ENCODE measurements at regions not wholly inside any gene's neighbourhood (a gene's known extent, or its start where the extent isn't known, plus 50 kb on each side); places are given as distances from the start of the nearest gene placed in this dataset.

DNA sequence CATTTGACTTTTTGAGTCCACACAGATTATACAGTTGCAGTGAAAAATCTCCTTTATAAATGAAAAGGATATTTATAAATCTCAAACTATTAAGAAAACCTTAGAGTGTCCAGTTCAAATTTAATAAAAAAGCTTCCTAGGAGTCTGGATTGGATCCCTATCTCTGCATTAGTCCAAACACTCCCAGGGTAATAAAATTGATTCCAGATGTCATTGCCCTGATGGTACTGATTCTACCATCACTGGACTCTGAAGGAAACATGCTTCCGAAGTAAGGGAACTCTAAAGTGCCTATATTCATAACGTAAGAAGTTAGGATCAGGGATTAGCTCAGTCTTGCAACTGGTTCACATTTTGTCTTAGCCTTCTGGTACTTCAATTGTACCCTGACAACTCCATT, 1325.1 kb upstream of the MAP3K7 start:
- POLR2A ChIA-PET (ENCODE audit: low non-redundant PET): no interaction called here

GRCh38 chr6:91904586-91905164, 1317.8 kb upstream of the MAP3K7 start:
- BruUV-seq (replicated peaks): no TSS peak

More for the DNA sequence above, 1325.1 kb upstream of the MAP3K7 start:
- no peak for TF ChIP-seq EZH2 (IDR thresholded peaks at IDR 0.05; ENCODE audit: borderline replicate concordance, low read depth, low read length, poor library complexity, severe bottlenecking)
- TF ChIP-seq, protein P1, sequence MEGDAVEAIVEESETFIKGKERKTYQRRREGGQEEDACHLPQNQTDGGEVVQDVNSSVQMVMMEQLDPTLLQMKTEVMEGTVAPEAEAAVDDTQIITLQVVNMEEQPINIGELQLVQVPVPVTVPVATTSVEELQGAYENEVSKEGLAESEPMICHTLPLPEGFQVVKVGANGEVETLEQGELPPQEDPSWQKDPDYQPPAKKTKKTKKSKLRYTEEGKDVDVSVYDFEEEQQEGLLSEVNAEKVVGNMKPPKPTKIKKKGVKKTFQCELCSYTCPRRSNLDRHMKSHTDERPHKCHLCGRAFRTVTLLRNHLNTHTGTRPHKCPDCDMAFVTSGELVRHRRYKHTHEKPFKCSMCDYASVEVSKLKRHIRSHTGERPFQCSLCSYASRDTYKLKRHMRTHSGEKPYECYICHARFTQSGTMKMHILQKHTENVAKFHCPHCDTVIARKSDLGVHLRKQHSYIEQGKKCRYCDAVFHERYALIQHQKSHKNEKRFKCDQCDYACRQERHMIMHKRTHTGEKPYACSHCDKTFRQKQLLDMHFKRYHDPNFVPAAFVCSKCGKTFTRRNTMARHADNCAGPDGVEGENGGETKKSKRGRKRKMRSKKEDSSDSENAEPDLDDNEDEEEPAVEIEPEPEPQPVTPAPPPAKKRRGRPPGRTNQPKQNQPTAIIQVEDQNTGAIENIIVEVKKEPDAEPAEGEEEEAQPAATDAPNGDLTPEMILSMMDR (conservative IDR thresholded peaks at IDR 0.05; ENCODE audit: low read depth, low read length): no peak
- BruUV-seq (replicated peaks): no TSS peak
- H3K36me3 ChIP-seq (ENCODE audit: insufficient read depth, low read length, poor library complexity, severe bottlenecking): no peaks in the 10 kb centered on the region
- no peaks in the 10 kb centered on the region for H3K9me3 ChIP-seq (ENCODE audit: low read depth, low read length, poor library complexity, severe bottlenecking)
- no peak overlapping the region for H3K27ac ChIP-seq (ENCODE audit: low read depth, low read length, poor library complexity, severe bottlenecking)
- intact Hi-C loops (cut with micrococcal nuclease; ENCODE audit: unreplicated experiment): no loop called here
- no peaks in the 10 kb centered on the region for H3K27me3 ChIP-seq (replicated peaks; ENCODE audit: insufficient read depth, low read depth, low read length, poor library complexity)
- DNase-seq (ENCODE audit: low spot score): no peak
- H3K4me1 ChIP-seq (ENCODE audit: insufficient read depth, low read length, poor library complexity, severe bottlenecking): no peaks in the 10 kb centered on the region
- no peak overlapping the region for H3K4me3 ChIP-seq (ENCODE audit: low read depth, low read length, poor library complexity, severe bottlenecking)
- CTCF ChIA-PET: no interaction called here

DNA sequence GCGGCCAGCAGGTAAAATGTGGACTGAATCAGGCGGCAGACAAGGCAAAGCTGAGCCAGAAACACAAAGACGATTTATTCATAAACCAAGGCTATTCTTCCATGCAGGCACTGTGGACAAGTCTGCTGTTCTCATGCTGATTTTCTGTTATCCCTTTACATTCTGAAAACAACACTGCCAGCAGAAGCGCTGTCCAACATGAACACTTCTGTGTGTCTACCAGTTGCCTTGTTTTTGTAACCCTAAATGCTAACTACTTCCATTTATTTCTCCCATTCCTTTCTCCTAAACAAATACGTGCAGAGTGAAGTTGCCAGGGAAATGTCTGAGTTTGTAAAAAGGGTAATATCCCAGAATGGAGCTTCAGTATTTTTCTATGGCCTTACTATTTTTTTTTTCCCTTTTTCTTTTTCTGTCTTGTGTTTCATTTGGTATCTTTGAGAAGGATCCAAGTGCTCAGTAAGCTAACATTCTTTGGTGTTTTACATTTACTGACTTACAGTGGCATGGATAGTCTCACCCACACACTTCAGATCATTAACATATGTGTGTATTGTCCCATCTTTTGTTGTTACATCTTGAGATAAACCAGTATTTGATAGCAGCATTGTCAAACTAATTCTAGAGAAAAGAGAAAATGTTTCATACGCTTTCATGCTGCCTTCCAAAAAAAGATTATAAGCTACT, 1308.9 kb upstream of the MAP3K7 start:
- H3K4me1 ChIP-seq (ENCODE audit: insufficient read depth, low read length, poor library complexity, severe bottlenecking): no peaks in the 10 kb centered on the region
- CTCF ChIA-PET: no interaction called here
- TF ChIP-seq, protein P1 (conservative IDR thresholded peaks at IDR 0.05; ENCODE audit: low read depth, low read length): no peak
- TF ChIP-seq EZH2 (IDR thresholded peaks at IDR 0.05; ENCODE audit: borderline replicate concordance, low read depth, low read length, poor library complexity, severe bottlenecking): no peak
- POLR2A ChIA-PET (ENCODE audit: low non-redundant PET): no interaction called here
- BruUV-seq (replicated peaks): no TSS peak
- H3K9me3 ChIP-seq (ENCODE audit: low read depth, low read length, poor library complexity, severe bottlenecking): peaks cover 3% of the 10 kb centered on the region
- no peaks in the 10 kb centered on the region for H3K27me3 ChIP-seq (replicated peaks; ENCODE audit: insufficient read depth, low read depth, low read length, poor library complexity)
- intact Hi-C loops (cut with micrococcal nuclease; ENCODE audit: unreplicated experiment): no loop called here
- no peak overlapping the region for H3K4me3 ChIP-seq (ENCODE audit: low read depth, low read length, poor library complexity, severe bottlenecking)
- H3K36me3 ChIP-seq (ENCODE audit: insufficient read depth, low read length, poor library complexity, severe bottlenecking): no peaks in the 10 kb centered on the region
- DNase-seq (ENCODE audit: low spot score): no peak
- H3K27ac ChIP-seq (ENCODE audit: low read depth, low read length, poor library complexity, severe bottlenecking): no peak overlapping the region

More at GRCh38 chr6:91904586-91905164, 1317.8 kb upstream of the MAP3K7 start:
- no peak for TF ChIP-seq EZH2 (IDR thresholded peaks at IDR 0.05; ENCODE audit: borderline replicate concordance, low read depth, low read length, poor library complexity, severe bottlenecking)
- TF ChIP-seq, protein P1 (conservative IDR thresholded peaks at IDR 0.05; ENCODE audit: low read depth, low read length): no peak
- ChIA-PET POLR2A (ENCODE audit: low non-redundant PET) (no interaction called here), CTCF (no interaction called here)
- H3K27me3 ChIP-seq (replicated peaks; ENCODE audit: insufficient read depth, low read depth, low read length, poor library complexity): no peaks in the 10 kb centered on the region
- DNase-seq (ENCODE audit: low spot score): no peak
- H3K27ac ChIP-seq (ENCODE audit: low read depth, low read length, poor library complexity, severe bottlenecking): no peak overlapping the region
- H3K36me3 ChIP-seq (ENCODE audit: insufficient read depth, low read length, poor library complexity, severe bottlenecking): no peaks in the 10 kb centered on the region
- H3K4me3 ChIP-seq (ENCODE audit: low read depth, low read length, poor library complexity, severe bottlenecking): no peak overlapping the region
- no peaks in the 10 kb centered on the region for H3K9me3 ChIP-seq (ENCODE audit: low read depth, low read length, poor library complexity, severe bottlenecking)
- H3K4me1 ChIP-seq (ENCODE audit: insufficient read depth, low read length, poor library complexity, severe bottlenecking): no peaks in the 10 kb centered on the region
- intact Hi-C loops (cut with micrococcal nuclease; ENCODE audit: unreplicated experiment): no loop called here

Measured in A673 (cell line).